ENCODE measurements at regions not wholly inside any gene's neighbourhood (a gene's known extent, or its start where the extent isn't known, plus 50 kb on each side); places are given as distances from the start of the nearest gene placed in this dataset.

- Histone ChIP-seq H2BK15ac (ENCODE audit: low read length) (no peak overlapping the region), H4K20me1 (replicated peaks in 1 of 2; ENCODE audit: control insufficient read depth in 1 of 2, insufficient read depth in 2 of 2, low read length in 2 of 2) (no peaks in the 10 kb centered on the region), H2BK20ac (ENCODE audit: low read length) (no peak overlapping the region), H3K79me1 (ENCODE audit: low read depth, low read length) (no peaks in the 10 kb centered on the region), H3K27me3 (replicated peaks in 1 of 4; ENCODE audit: control insufficient read depth in 3 of 4, extremely low read depth in 1 of 4, insufficient read depth in 3 of 4, low read length in 3 of 4) (no peaks in the 10 kb centered on the region), H3K23ac (ENCODE audit: insufficient read length) (no peak overlapping the region), H2AFZ (ENCODE audit: low read length) (no peak overlapping the region), H4K91ac (replicated peaks; ENCODE audit: insufficient read length, low read length) (no peak overlapping the region), H3K56ac (replicated peaks; ENCODE audit: insufficient read length, low read depth, low read length) (no peak overlapping the region), H3K18ac (ENCODE audit: extremely low read depth, low read length) (no peak overlapping the region), H3K9ac (replicated peaks in 1 of 4; ENCODE audit: extremely low read depth in 1 of 4, low read depth in 3 of 4, low read length in 3 of 4) (no peak overlapping the region), H3K14ac (ENCODE audit: insufficient read length) (no peak overlapping the region), H4K8ac (ENCODE audit: extremely low read depth, insufficient read depth, low read length) (no peak overlapping the region), H3K36me3 (ENCODE audit: control insufficient read depth in 2 of 4, insufficient read depth in 4 of 4, low read length in 3 of 4) (no peaks in the 10 kb centered on the region), H4K5ac (ENCODE audit: insufficient read length, low read depth, low read length) (no peak overlapping the region), H2BK120ac (replicated peaks; ENCODE audit: low read depth, low read length) (no peak overlapping the region), H2BK12ac (ENCODE audit: low read depth, low read length) (no peak overlapping the region), H3K27ac (ENCODE audit: low read depth, low read length) (no peak overlapping the region), H2AK5ac (ENCODE audit: low read depth, low read length) (no peak overlapping the region), H3K9me3 (ENCODE audit: insufficient read depth in 2 of 2, low read depth in 1 of 2, low read length in 1 of 2) (peaks cover 0 to 1% of the 10 kb centered on the region in 2 experiments; a peak in 2 of 4 replicates), H3K4me1 (replicated peaks in 1 of 4; ENCODE audit: control insufficient read depth in 3 of 4, insufficient read depth in 4 of 4, low read length in 3 of 4) (peaks cover 0 to 10% (median 4%) of the 10 kb centered on the region in 4 experiments; a peak in 2 of 7 replicates), H3K23me2 (ENCODE audit: low read depth, low read length) (peaks cover 2% of the 10 kb centered on the region; the same call in 1 of the 2 replicates), H3K4me3 (ENCODE audit: extremely low read depth in 1 of 4, insufficient read depth in 2 of 4, low read depth in 3 of 4, low read length in 4 of 4) (no peak overlapping the region), H3K4ac (replicated peaks; ENCODE audit: insufficient read length, low read depth, low read length) (no peak overlapping the region), H2BK5ac (ENCODE audit: low read depth, low read length) (no peak overlapping the region), H3K4me2 (ENCODE audit: insufficient read depth in 1 of 2, low read depth in 2 of 2, low read length in 2 of 2) (no peak overlapping the region), H3K79me2 (ENCODE audit: control insufficient read depth in 1 of 2, insufficient read depth in 2 of 2, low read length in 2 of 2) (no peaks in the 10 kb centered on the region)
- ChIA-PET CTCF (ENCODE audit: partially characterized antibody) (interaction anchor here (0.7 to 6.0 kb wide), 18 partner anchors 9 to 523 kb away, joined by 3 to 41 read pairs (median 4); partner anchors contain the start of gene OLIG2), POLR2A (ENCODE audit: partially characterized antibody) (interaction anchor here (1.1 kb wide), 1 partner anchor 275 kb away, joined by 3 read pairs; no protein-coding TSS in a partner anchor)
- FAIRE-seq: no peak
- DNase-seq (ENCODE audit: low read depth in 1 of 2, low spot score in 2 of 2): peak; percentile 23 to 80
- TF ChIP-seq CTCF (IDR thresholded peaks at IDR 0.05; ENCODE audit: control extremely low read depth in 1 of 3, insufficient read depth in 1 of 3, low read depth in 1 of 3, low read length in 3 of 3) (peak; percentile 67 to 86 (median 84)), JUN (IDR thresholded peaks at IDR 0.05; ENCODE audit: low read depth, low read length) (no peak), GTF2F1 (IDR thresholded peaks at IDR 0.05; ENCODE audit: borderline replicate concordance, low read depth, low read length) (no peak), RAD21 (IDR thresholded peaks at IDR 0.05 in 1 of 2, conservative IDR thresholded peaks at IDR 0.05 in 1 of 2; ENCODE audit: low read depth in 2 of 2, low read length in 2 of 2) (peak; percentile 45 to 67), MAX (IDR thresholded peaks at IDR 0.05) (peak; percentile 70), HDAC6 (IDR thresholded peaks at IDR 0.05; ENCODE audit: low read depth, low read length) (no peak)
- WGBS, 2 experiments (ENCODE audit: extremely low coverage in 1 of 2, insufficient coverage in 1 of 2, insufficient read length in 1 of 2, insufficient replicate concordance in 2 of 2, low coverage in 1 of 2, low lambda C conversion rate in 2 of 2, missing lambda C conversion rate in 1 of 2): 75% methylated on average over 7 of the region's 7 CpGs; no CpG with 5 or more reads in 1 of the 2 experiments
Measured at GRCh38 chr21:32921632-32922230, 104.0 kb upstream of the OLIG2 start.
